ENCODE measurements at regions not wholly inside any gene's neighbourhood (a gene's known extent, or its start where the extent isn't known, plus 50 kb on each side); places are given as distances from the start of the nearest gene placed in this dataset.
"Not testable (repeated sequence)": the region's sequence is repeated elsewhere in the genome, so short reads cannot be mapped to it uniquely, and the experiment has no call there.

DNA sequence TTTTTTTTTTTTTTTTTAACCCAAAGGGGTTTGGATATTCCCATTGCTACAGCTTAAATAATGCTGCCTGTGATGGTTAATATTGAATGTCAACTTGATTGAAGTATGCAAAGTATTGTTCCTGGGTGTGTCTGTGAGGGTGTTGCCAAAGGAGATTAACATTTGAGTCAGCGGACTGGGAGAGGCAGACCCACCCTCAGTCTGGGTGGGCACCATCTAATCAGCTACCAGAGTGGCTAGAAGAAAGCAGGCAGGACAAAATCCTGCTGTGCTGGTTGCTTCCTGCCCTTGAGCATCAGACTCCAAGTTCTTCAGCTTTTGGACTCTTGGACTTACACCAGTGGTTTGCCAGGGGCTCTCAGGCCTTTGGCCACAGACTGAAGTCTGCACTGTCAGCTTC lies 106.8 kb upstream of the RBMS1 start:
- H3K36me3 Mint-ChIP-seq (ENCODE audit: insufficient read depth); ATAC-seq (replicated peaks): not testable (repeated sequence)

DNA sequence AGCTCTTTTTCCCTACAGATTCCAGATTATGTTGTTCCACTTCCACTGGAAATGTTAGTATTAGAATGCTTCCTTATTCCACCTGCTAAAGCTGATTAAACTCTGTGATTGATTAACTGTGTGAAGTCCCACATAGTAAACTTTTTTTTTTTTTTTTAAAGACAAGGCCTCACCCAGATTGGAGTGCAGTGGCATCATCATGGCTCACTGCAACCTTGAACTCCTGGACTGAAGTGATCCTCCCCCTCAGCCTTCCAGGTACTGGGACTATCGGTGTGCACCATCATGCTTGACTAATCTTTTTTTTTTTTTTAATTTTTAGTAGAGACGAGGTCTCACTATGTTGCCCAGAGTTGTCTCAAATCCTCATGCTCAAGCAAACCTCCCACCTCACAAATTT lies 108.5 kb upstream of the RBMS1 start:
- Mint-ChIP-seq H3K27me3 (no peaks in the 10 kb centered on the region), H3K36me3 (ENCODE audit: insufficient read depth) (no peaks in the 10 kb centered on the region), H3K27ac (no peak overlapping the region), H3K9me3 (no peaks in the 10 kb centered on the region), H3K4me1 (ENCODE audit: low read depth in 2 of 2) (no peaks in the 10 kb centered on the region), H3K4me3 (no peak overlapping the region)
- ATAC-seq (replicated peaks) (no peak), DNase-seq (no peak)

More for the DNA sequence above, 106.8 kb upstream of the RBMS1 start:
- not testable (repeated sequence) for H3K4me3 Mint-ChIP-seq; H3K27ac Mint-ChIP-seq; H3K9me3 Mint-ChIP-seq; DNase-seq; H3K27me3 Mint-ChIP-seq; H3K4me1 Mint-ChIP-seq (ENCODE audit: low read depth in 2 of 2)

DNA sequence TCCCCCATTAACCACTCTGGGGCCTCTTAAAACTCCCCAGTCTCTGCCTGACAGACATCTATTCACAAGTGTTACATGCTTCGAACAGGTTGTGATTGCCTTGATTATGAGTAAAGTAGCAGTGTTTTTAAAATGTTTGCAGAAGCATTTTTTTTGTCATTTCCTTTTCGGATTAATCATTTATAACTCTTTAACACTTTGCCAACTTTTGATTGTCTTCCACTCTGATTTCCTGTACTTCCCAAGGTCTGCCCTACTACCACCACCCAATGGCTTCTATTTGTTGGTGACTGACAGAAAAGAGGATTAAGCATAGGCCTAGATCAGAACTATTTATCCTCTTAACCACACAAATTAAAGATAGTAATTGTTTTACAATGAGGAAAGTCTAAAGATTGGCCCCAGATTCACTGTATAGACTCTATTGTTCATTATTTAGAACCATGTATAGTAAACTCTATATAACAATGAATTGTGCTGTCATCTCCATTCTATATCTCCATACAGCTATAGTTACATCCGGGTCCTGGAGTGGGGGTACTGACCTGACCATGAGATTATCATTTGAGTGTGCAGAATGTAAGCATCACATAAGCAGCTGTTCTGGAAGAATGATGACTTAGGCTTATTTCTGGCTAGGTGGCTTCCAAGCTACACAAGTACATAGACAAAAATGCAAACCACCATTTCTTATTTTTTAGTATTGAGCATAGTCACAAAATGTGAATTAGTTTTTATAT lies 110.3 kb upstream of the RBMS1 start:
- H3K4me3 Mint-ChIP-seq, result no peak overlapping the region
- H3K4me1 Mint-ChIP-seq (ENCODE audit: low read depth in 2 of 2), result no peaks in the 10 kb centered on the region
- no peaks in the 10 kb centered on the region for H3K36me3 Mint-ChIP-seq (ENCODE audit: insufficient read depth)
- ATAC-seq (replicated peaks) (no peak), DNase-seq (no peak)
- no peaks in the 10 kb centered on the region for H3K9me3 Mint-ChIP-seq
- no peaks in the 10 kb centered on the region for H3K27me3 Mint-ChIP-seq
- H3K27ac Mint-ChIP-seq, result no peak overlapping the region

DNA sequence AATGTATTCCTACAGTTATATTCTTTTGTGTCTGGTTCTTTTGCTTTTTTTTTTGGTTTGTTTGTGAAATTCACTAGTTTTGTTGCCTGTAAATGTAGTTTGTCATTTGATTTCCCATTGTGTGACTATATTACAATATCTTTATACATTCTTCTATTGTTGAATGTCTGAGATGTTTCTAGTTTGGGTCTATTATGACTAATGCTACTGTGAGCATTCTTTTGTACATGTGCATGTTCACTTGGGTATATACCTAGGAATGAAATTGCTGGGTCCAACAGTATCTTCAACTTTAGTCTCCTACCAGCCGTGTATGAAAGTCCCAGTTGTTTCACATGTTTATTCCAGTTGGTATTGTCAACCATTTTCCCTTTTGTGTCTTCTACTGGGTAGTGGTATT lies 112.7 kb upstream of the RBMS1 start:
- ATAC-seq (replicated peaks), result no peak
- Mint-ChIP-seq H3K9me3 (no peaks in the 10 kb centered on the region), H3K4me1 (ENCODE audit: low read depth in 2 of 2) (no peaks in the 10 kb centered on the region), H3K36me3 (ENCODE audit: insufficient read depth) (no peaks in the 10 kb centered on the region), H3K27me3 (peaks cover 8 to 11% of the 10 kb centered on the region in 2 donors), H3K4me3 (no peak overlapping the region), H3K27ac (no peak overlapping the region)
- no peak for DNase-seq

DNA sequence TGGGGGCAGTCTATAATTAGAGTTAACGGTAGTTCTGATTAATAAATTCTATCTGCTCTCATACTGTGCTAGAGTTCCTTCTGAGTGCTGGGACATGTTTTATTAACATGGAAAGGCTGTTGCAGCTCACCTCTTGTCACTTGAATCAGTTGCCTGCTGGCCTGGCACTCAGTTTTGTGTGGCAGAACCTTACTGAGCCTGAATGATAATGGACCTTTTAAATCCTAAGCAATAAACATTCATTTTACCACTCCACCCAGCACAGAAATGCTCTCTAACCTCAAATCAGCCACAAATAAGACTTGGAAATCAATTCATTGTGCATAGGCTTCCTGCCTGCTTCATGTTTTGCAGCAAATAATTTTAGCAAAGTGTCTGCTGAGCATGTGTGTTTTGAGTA lies 115.0 kb upstream of the RBMS1 start:
- Mint-ChIP-seq H3K9me3 (no peaks in the 10 kb centered on the region), H3K4me3 (no peak overlapping the region), H3K27me3 (peaks cover 18 to 21% of the 10 kb centered on the region in 2 donors), H3K4me1 (ENCODE audit: low read depth in 2 of 2) (peaks cover 0 to 2% of the 10 kb centered on the region in 2 donors), H3K27ac (no peak overlapping the region), H3K36me3 (ENCODE audit: insufficient read depth) (no peaks in the 10 kb centered on the region)
- DNase-seq (no peak), ATAC-seq (replicated peaks) (no peak)

DNA sequence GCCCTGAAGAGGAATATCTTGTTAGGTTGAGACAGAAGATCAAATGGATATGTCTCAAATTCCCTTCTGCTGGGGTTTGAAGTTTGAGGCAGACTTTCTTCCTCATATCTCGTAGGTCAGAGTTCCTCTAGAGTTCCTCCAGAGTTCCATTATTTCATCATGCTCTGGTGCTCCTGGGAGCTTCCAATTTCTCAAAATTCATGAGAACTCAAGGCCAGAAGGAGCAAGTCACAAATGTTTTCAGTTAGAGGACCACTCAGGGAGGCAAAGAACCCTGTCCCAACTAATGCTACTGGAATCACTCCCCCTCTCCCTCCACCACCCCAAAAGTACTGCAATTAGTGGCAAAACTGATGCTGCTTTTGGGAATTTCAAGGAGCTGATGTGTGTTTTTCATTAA lies 115.7 kb upstream of the RBMS1 start:
- no peak for DNase-seq
- no peak for ATAC-seq (replicated peaks)
- no peaks in the 10 kb centered on the region for H3K36me3 Mint-ChIP-seq (ENCODE audit: insufficient read depth)
- H3K9me3 Mint-ChIP-seq, result no peaks in the 10 kb centered on the region
- no peak overlapping the region for H3K27ac Mint-ChIP-seq
- peaks cover 0 to 2% of the 10 kb centered on the region in 2 donors for H3K4me1 Mint-ChIP-seq (ENCODE audit: low read depth in 2 of 2)
- H3K27me3 Mint-ChIP-seq, result peaks cover 25 to 28% of the 10 kb centered on the region in 2 donors
- H3K4me3 Mint-ChIP-seq, result no peak overlapping the region

DNA sequence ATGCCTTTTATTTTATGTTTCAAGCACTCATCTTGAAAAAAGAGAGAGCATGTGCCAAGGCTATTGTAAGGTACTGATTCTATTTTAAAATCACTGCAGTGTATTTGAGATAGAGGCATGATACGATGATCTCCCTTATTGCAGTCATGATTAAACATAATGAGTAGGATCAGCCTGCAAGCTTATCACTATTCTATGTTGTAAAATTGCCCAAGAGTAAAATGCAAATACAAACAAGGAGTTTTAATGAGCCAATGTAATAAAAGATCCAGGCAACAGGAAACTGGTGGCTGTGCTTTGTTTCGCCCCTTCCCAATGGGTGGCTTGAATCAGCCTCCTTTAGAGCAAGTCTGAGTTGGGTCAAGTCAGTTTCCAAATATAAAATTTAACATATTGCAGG lies 116.4 kb upstream of the RBMS1 start:
- no peaks in the 10 kb centered on the region for H3K36me3 Mint-ChIP-seq (ENCODE audit: insufficient read depth)
- H3K4me1 Mint-ChIP-seq (ENCODE audit: low read depth in 2 of 2), result peaks cover 0 to 2% of the 10 kb centered on the region in 2 donors
- H3K27me3 Mint-ChIP-seq, result peaks cover 32% of the 10 kb centered on the region in 2 donors
- no peaks in the 10 kb centered on the region for H3K9me3 Mint-ChIP-seq
- ATAC-seq (replicated peaks) (no peak), DNase-seq (no peak)
- H3K27ac Mint-ChIP-seq, result no peak overlapping the region
- no peak overlapping the region for H3K4me3 Mint-ChIP-seq

DNA sequence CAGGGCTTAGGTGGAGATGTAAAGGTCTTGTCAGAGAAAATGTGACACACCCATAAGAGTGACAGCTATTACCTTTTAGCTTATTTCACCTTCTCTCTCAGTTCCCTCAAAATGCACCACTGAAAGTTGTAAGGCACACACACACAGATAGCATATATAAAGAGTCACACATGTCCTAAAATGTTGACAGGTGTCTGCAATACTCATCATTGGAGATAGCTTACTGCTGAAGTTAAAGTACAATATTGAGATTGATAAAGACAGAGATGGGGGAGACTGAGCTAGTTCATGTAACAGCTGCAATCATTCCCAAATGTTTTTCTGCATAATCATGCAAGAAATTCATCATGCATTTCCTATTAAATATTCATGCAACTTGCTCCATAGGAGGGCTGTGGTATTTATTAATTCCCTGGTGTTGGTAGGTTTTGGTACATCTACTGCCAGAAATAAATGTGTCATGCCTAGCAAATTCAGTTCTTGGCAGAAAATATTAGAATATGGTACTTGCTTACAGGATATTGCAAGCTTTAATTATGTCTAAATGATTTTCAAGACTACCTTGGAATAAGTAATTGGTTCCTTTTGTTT lies 118.8 kb upstream of the RBMS1 start:
- DNase-seq (no peak), ATAC-seq (replicated peaks) (no peak)
- H3K4me3 Mint-ChIP-seq, result no peak overlapping the region
- peaks cover 0 to 2% of the 10 kb centered on the region in 2 donors for H3K4me1 Mint-ChIP-seq (ENCODE audit: low read depth in 2 of 2)
- no peak overlapping the region for H3K27ac Mint-ChIP-seq
- peaks cover 32 to 41% of the 10 kb centered on the region in 2 donors for H3K27me3 Mint-ChIP-seq
- no peaks in the 10 kb centered on the region for H3K36me3 Mint-ChIP-seq (ENCODE audit: insufficient read depth)
- peaks cover 0 to 2% of the 10 kb centered on the region in 2 donors for H3K9me3 Mint-ChIP-seq

DNA sequence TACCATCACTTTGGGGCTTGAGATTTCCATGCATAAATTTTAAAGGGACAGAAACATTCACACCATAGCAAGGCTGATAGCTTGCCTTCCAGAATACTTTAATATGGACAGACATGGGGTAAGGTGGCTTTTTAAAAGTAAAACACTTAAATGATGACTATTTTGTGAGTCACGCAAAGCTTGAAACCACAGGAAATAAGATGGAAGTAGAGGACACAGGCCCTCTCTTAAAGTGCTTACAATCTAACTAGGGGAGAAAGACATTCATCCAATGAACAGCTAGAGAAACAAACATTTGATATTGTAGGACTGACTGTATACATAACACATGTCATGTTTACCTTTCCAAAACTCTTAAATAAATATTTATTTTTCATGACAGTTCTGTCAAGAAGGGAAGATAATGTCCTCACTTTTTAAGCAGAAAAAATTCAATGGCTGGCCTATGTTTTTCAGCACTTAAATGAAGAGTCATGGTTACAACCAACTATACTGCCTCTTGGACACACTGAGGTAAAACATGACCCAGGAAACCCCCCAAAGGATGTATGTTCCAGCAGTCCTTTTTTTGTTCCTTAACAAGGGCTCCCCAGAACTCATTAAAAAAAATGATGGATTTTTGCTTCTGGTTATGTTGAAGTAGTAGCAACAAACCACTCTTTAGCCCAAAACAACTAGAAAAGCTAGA lies 120.0 kb upstream of the RBMS1 start:
- Mint-ChIP-seq H3K27ac (no peak overlapping the region), H3K4me3 (no peak overlapping the region), H3K9me3 (peaks cover 0 to 2% of the 10 kb centered on the region in 2 donors), H3K4me1 (ENCODE audit: low read depth in 2 of 2) (peaks cover 0 to 2% of the 10 kb centered on the region in 2 donors), H3K36me3 (ENCODE audit: insufficient read depth) (no peaks in the 10 kb centered on the region), H3K27me3 (peaks cover 32 to 41% of the 10 kb centered on the region in 2 donors)
- no peak for DNase-seq
- no peak for ATAC-seq (replicated peaks)

DNA sequence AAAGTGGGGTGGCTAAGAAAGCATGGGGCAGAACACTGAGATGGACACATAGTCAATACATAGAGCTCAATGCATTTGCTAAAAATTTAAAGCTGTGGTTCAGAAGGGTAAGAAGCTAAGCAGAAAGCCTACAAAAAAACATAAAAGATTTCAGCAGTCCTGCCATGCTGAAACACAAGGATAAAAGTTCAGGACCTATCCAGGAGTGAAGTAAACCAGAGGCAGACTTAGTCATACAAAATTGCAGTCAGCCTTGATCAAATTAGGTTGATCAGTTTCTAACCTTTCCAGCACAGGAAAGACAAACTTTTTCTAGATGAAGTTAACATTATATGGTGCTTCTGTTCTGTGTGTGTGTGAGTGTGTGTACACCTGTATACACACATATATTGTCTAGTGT lies 120.8 kb upstream of the RBMS1 start:
- no peak for ATAC-seq (replicated peaks)
- peaks cover 0 to 2% of the 10 kb centered on the region in 2 donors for H3K4me1 Mint-ChIP-seq (ENCODE audit: low read depth in 2 of 2)
- H3K27ac Mint-ChIP-seq, result no peak overlapping the region
- no peak overlapping the region for H3K4me3 Mint-ChIP-seq
- peaks cover 0 to 2% of the 10 kb centered on the region in 2 donors for H3K9me3 Mint-ChIP-seq
- H3K27me3 Mint-ChIP-seq, result peaks cover 32 to 41% of the 10 kb centered on the region in 2 donors
- H3K36me3 Mint-ChIP-seq (ENCODE audit: insufficient read depth), result no peaks in the 10 kb centered on the region
- DNase-seq, result no peak

DNA sequence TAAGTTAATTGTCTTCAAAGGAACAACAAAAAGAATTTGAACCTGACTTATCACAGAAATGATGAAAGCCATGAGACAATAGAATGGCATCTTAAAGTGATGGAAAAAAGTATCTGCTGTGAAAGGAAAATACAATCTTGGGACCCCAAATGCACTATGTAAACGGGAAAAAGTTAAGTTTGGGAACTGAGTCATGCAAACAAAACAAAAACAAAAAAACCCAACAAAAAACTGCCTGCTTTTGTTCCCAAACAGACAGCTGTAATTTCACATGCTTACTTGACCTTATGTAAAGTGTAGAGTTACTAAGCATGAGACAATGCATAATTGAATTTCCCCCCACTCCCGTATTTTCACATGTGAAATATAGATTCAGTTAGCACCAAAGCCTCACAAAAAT lies 122.1 kb upstream of the RBMS1 start:
- no peak overlapping the region for H3K27ac Mint-ChIP-seq
- DNase-seq, result no peak

DNA sequence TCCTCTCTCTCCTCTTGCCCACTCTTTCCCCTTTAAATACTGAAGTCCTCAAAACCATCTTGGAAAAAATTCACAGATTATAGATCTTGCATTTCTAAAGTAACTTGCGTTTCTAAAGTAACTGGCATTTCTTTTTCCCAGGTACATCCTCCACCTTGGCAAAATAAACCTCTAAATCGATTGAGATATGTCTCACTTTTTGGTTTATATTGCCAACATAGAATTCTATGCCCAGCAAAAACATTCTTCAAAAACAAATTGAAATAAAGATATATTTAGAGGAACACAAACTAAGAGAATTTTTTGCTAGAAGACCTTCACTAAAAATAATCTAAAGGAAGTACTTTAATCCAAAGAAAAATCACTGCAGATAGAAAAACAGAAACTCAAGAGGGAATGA lies 122.5 kb upstream of the RBMS1 start:
- ATAC-seq (replicated peaks), result no peak
- DNase-seq, result no peak
- peaks cover 23 to 34% of the 10 kb centered on the region in 2 donors for H3K27me3 Mint-ChIP-seq
- H3K36me3 Mint-ChIP-seq (ENCODE audit: insufficient read depth), result no peaks in the 10 kb centered on the region
- no peak overlapping the region for H3K4me3 Mint-ChIP-seq
- H3K27ac Mint-ChIP-seq, result no peak overlapping the region
- H3K9me3 Mint-ChIP-seq, result peaks cover 0 to 2% of the 10 kb centered on the region in 2 donors
- peaks cover 0 to 2% of the 10 kb centered on the region in 2 donors for H3K4me1 Mint-ChIP-seq (ENCODE audit: low read depth in 2 of 2)

More for the DNA sequence above, 122.1 kb upstream of the RBMS1 start:
- no peaks in the 10 kb centered on the region for H3K36me3 Mint-ChIP-seq (ENCODE audit: insufficient read depth)
- peaks cover 0 to 2% of the 10 kb centered on the region in 2 donors for H3K9me3 Mint-ChIP-seq
- H3K4me1 Mint-ChIP-seq (ENCODE audit: low read depth in 2 of 2), result peaks cover 0 to 2% of the 10 kb centered on the region in 2 donors
- ATAC-seq (replicated peaks), result no peak
- H3K27me3 Mint-ChIP-seq, result peaks cover 27 to 38% of the 10 kb centered on the region in 2 donors
- H3K4me3 Mint-ChIP-seq, result no peak overlapping the region

DNA sequence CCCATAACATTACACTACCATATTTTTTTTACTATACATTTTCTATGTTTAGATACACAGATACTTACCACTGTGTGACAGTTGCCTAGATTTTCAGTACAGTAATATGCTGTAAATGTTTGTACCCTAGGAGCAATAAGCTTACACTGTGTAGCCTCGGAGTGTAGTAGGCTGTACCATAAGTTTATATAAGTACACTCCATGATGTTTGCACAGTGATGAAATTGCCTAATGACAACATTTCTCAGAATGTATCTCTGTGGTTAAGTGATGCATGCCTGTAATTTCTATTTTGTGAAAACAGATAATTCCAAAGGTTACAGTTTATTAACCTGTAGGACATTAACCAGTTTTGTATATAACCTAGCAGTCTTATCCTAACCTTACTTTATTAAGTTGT lies 128.1 kb upstream of the RBMS1 start:
- Mint-ChIP-seq H3K4me1 (ENCODE audit: low read depth in 2 of 2) (no peaks in the 10 kb centered on the region), H3K27me3 (no peaks in the 10 kb centered on the region)

More for the DNA sequence above, 128.1 kb upstream of the RBMS1 start:
- Mint-ChIP-seq H3K4me3 (no peak overlapping the region), H3K27ac (no peak overlapping the region), H3K9me3 (no peaks in the 10 kb centered on the region), H3K36me3 (ENCODE audit: insufficient read depth) (no peaks in the 10 kb centered on the region)
- ATAC-seq (replicated peaks) (no peak), DNase-seq (no peak)

All from effector memory CD8-positive, alpha-beta T cell (primary cell).